Fibroblast of lung (primary cell): ENCODE measurements at regions not wholly inside any gene's neighbourhood (a gene's known extent, or its start where the extent isn't known, plus 50 kb on each side); places are given as distances from the start of the nearest gene placed in this dataset.

Source experiments
- DNase-seq, 2 donors: peaks; one replicate each; pipeline versions ENCODE4 v3.0.0 to v3.0.0-alpha.2; 2010; ENCODE audit warnings: low read depth in 2 of 2
- H2AFZ ChIP-seq: 2 replicates; pipeline ENCODE4 v1.5.1; 2012; ENCODE audit warnings: low read length, control low read depth, inconsistent platforms
- H3K27ac ChIP-seq: 2 replicates; pipeline ENCODE4 v1.5.1; 2011; ENCODE audit warnings: low read length, control low read depth; ENCODE audit not compliant: insufficient read depth
- H3K27me3 ChIP-seq: 2 replicates; pipeline ENCODE4 v1.5.1; 2011; ENCODE audit warnings: mild to moderate bottlenecking, low read length; ENCODE audit not compliant: control insufficient read depth, insufficient read depth
- H3K36me3 ChIP-seq: 2 replicates; pipeline ENCODE4 v1.5.1; 2011; ENCODE audit warnings: low read length; ENCODE audit not compliant: control insufficient read depth, insufficient read depth
- H3K4me1 ChIP-seq: 2 replicates; pipeline ENCODE4 v1.5.1; 2011; ENCODE audit warnings: low read length; ENCODE audit not compliant: control insufficient read depth, insufficient read depth; ENCODE audit errors: extremely low read depth
- H3K4me2 ChIP-seq: 2 replicates; pipeline ENCODE4 v1.5.1; 2011; ENCODE audit warnings: low read length, control low read depth; ENCODE audit not compliant: insufficient read depth; ENCODE audit errors: extremely low read depth
- H3K4me3 ChIP-seq, 4 experiments: fragments of 200-600 bp in 1 of 4; sonication (generic) in 1 of 4; replicated peaks in 1 of 4; 2 replicates each; pipeline ENCODE4 v1.5.1; 2011 to 2016; ENCODE audit warnings: low read length in 4 of 4, low read depth in 3 of 4, mild to moderate bottlenecking in 3 of 4, control low read depth in 2 of 4, inconsistent platforms in 1 of 4, mixed read lengths in 1 of 4; ENCODE audit not compliant: insufficient read depth in 1 of 4; ENCODE audit errors: control extremely low read depth in 1 of 4
- H3K79me2 ChIP-seq: 2 replicates; pipeline ENCODE4 v1.5.1; 2012; ENCODE audit warnings: mild to moderate bottlenecking, low read length, inconsistent platforms; ENCODE audit not compliant: control insufficient read depth, insufficient read depth
- H3K9ac ChIP-seq: 2 replicates; pipeline ENCODE4 v1.5.1; 2011; ENCODE audit warnings: mild to moderate bottlenecking, low read length, control low read depth; ENCODE audit not compliant: insufficient read depth
- H3K9me3 ChIP-seq: 2 replicates; pipeline ENCODE4 v1.5.1; 2012; ENCODE audit warnings: low read depth, low read length; ENCODE audit not compliant: control insufficient read depth, insufficient read depth
- H4K20me1 ChIP-seq: 2 replicates; pipeline ENCODE4 v1.5.1; 2011; ENCODE audit warnings: low read length; ENCODE audit not compliant: control insufficient read depth, insufficient read depth; ENCODE audit errors: extremely low read depth
- EZH2 ChIP-seq: IDR thresholded peaks from 2 replicates; pipeline ENCODE4 v1.5.1; 2012; ENCODE audit warnings: low read length, control low read depth, mild to moderate bottlenecking; ENCODE audit errors: missing control alignments
- TF ChIP-seq, protein P1 (sequence below), 2 donors: IDR thresholded peaks in 1 of 2; conservative IDR thresholded peaks in 1 of 2; 1 replicate in 1 of 2; 2 replicates in 1 of 2; pipeline ENCODE4 v1.5.1; 2011 to 2012; ENCODE audit warnings: low read length in 2 of 2, control low read depth in 1 of 2, inconsistent platforms in 1 of 2, low read depth in 1 of 2, mild to moderate bottlenecking in 1 of 2

GRCh38 chr3:110869736-110870135 is 201.9 kb upstream of the NECTIN3 start:
- H3K4me3 ChIP-seq, result no peak overlapping the region
- no peak for DNase-seq
- TF ChIP-seq, protein P1, sequence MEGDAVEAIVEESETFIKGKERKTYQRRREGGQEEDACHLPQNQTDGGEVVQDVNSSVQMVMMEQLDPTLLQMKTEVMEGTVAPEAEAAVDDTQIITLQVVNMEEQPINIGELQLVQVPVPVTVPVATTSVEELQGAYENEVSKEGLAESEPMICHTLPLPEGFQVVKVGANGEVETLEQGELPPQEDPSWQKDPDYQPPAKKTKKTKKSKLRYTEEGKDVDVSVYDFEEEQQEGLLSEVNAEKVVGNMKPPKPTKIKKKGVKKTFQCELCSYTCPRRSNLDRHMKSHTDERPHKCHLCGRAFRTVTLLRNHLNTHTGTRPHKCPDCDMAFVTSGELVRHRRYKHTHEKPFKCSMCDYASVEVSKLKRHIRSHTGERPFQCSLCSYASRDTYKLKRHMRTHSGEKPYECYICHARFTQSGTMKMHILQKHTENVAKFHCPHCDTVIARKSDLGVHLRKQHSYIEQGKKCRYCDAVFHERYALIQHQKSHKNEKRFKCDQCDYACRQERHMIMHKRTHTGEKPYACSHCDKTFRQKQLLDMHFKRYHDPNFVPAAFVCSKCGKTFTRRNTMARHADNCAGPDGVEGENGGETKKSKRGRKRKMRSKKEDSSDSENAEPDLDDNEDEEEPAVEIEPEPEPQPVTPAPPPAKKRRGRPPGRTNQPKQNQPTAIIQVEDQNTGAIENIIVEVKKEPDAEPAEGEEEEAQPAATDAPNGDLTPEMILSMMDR (conservative IDR thresholded peaks at IDR 0.05 in 1 of 2, IDR thresholded peaks at IDR 0.05 in 1 of 2; ENCODE audit: low read depth in 1 of 2, low read length in 2 of 2), result no peak
- TF ChIP-seq EZH2, result no peak
- no peaks in the 10 kb centered on the region for H3K9me3 ChIP-seq
- no peak overlapping the region for H3K9ac ChIP-seq
- no peaks in the 10 kb centered on the region for H3K27me3 ChIP-seq
- no peak overlapping the region for H3K4me2 ChIP-seq
- no peaks in the 10 kb centered on the region for H3K36me3 ChIP-seq
- no peak overlapping the region for H2AFZ ChIP-seq
- no peaks in the 10 kb centered on the region for H4K20me1 ChIP-seq
- no peaks in the 10 kb centered on the region for H3K79me2 ChIP-seq
- H3K4me1 ChIP-seq, result no peaks in the 10 kb centered on the region
- no peak overlapping the region for H3K27ac ChIP-seq

DNA sequence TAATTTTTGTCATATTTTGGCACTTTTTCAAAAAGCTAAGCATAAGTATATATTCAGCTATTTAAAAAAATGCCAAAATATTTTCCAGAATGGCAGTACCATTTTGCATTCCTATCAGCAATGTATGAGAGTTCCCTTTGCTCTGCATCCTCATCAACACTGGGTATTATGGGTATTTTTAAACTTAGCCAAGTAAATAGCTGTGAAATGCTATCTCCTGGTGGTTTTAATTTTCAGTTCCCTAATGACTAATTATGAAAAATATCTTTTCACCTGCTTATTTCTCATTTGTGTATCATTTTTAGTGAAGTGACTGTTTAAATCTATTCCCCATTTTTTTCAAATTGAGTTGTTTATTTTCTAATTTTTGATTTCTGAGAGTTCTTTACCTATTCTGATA is 199.7 kb upstream of the NECTIN3 start:
- no peaks in the 10 kb centered on the region for H4K20me1 ChIP-seq
- no peaks in the 10 kb centered on the region for H3K4me1 ChIP-seq
- H3K27me3 ChIP-seq, result no peaks in the 10 kb centered on the region
- no peaks in the 10 kb centered on the region for H3K79me2 ChIP-seq
- no peak overlapping the region for H3K4me2 ChIP-seq
- H3K27ac ChIP-seq, result no peak overlapping the region
- no peak overlapping the region for H3K4me3 ChIP-seq
- TF ChIP-seq, protein P1 (conservative IDR thresholded peaks at IDR 0.05 in 1 of 2, IDR thresholded peaks at IDR 0.05 in 1 of 2; ENCODE audit: low read depth in 1 of 2, low read length in 2 of 2), result no peak
- TF ChIP-seq EZH2, result no peak
- H3K9ac ChIP-seq, result no peak overlapping the region
- H3K9me3 ChIP-seq, result no peaks in the 10 kb centered on the region
- no peaks in the 10 kb centered on the region for H3K36me3 ChIP-seq
- no peak for DNase-seq
- H2AFZ ChIP-seq, result no peak overlapping the region

DNA sequence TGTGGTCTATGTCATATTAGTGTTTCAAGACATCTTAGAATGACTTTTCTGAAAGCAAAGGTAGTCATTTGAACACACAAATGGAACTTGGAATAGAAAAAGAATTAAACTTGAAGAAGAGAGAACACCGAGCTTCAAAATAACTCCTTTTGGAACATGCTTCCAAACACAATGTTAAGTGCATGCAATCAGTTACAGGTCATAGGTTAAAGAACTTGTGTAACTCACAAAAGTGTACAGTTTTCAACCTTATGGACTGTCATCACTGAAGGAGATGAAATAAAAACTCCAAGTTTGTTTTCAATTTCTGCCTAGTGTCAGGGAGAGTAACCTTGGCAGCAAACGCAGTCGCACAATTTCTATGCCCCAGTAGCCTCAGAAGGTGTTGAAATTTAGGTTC is 192.9 kb upstream of the NECTIN3 start:
- H4K20me1 ChIP-seq, result no peaks in the 10 kb centered on the region
- no peak overlapping the region for H3K27ac ChIP-seq
- no peak overlapping the region for H2AFZ ChIP-seq
- H3K4me3 ChIP-seq, result no peak overlapping the region
- no peaks in the 10 kb centered on the region for H3K27me3 ChIP-seq
- TF ChIP-seq, protein P1 (conservative IDR thresholded peaks at IDR 0.05 in 1 of 2, IDR thresholded peaks at IDR 0.05 in 1 of 2; ENCODE audit: low read depth in 1 of 2, low read length in 2 of 2), result no peak
- TF ChIP-seq EZH2, result no peak
- H3K9ac ChIP-seq, result no peak overlapping the region
- no peaks in the 10 kb centered on the region for H3K79me2 ChIP-seq
- H3K4me1 ChIP-seq, result no peaks in the 10 kb centered on the region
- no peak for DNase-seq
- H3K4me2 ChIP-seq, result no peak overlapping the region
- no peaks in the 10 kb centered on the region for H3K9me3 ChIP-seq
- no peaks in the 10 kb centered on the region for H3K36me3 ChIP-seq
